DND-41 (cell line): ENCODE measurements at regions not wholly inside any gene's neighbourhood (a gene's known extent, or its start where the extent isn't known, plus 50 kb on each side); places are given as distances from the start of the nearest gene placed in this dataset.

ENCODE experiments used
- CTCF ChIP-seq: IDR thresholded peaks from 2 replicates; pipeline ENCODE4 v1.5.1; 2012; ENCODE audit warnings: borderline replicate concordance, low read length, moderate library complexity, mild to moderate bottlenecking; ENCODE audit not compliant: poor library complexity, severe bottlenecking; ENCODE audit errors: extremely low read depth
- EZH2 ChIP-seq: IDR thresholded peaks from 3 replicates; pipeline ENCODE4 v1.6.1; 2012; ENCODE audit warnings: borderline replicate concordance, low read depth, mild to moderate bottlenecking, moderate library complexity, low read length, inconsistent platforms; ENCODE audit not compliant: severe bottlenecking

GRCh38 chr13:63199508-63199907, 1783.9 kb upstream of the PCDH20 start:
- TF ChIP-seq CTCF (no peak), EZH2 (no peak)
